Loucy (cell line): ENCODE measurements at regions not wholly inside any gene's neighbourhood (a gene's known extent, or its start where the extent isn't known, plus 50 kb on each side); places are given as distances from the start of the nearest gene placed in this dataset.

Source experiments
- H2AFZ ChIP-seq: fragments of 200-600 bp; sonication (generic); 2 replicates; pipeline ENCODE4 v1.6.0; 2016; ENCODE audit warnings: antibody characterized with exemption, mild to moderate bottlenecking, low read length, moderate library complexity
- H3F3A ChIP-seq: fragments of 200-600 bp; 2 replicates; pipeline ENCODE4 v1.6.0; 2016; ENCODE audit warnings: antibody characterized with exemption, low read depth, mild to moderate bottlenecking
- H3K27me3 ChIP-seq: fragments of 200-600 bp; sonication (generic); 2 replicates; pipeline ENCODE4 v1.6.1; 2014; ENCODE audit warnings: low read length, mild to moderate bottlenecking; ENCODE audit not compliant: insufficient read depth, poor library complexity, severe bottlenecking
- H3K36me3 ChIP-seq: fragments of 200-600 bp; sonication (generic); 2 replicates; pipeline ENCODE4 v1.6.1; 2016; ENCODE audit warnings: low read length; ENCODE audit not compliant: insufficient read depth
- H3K4me1 ChIP-seq: fragments of 200-600 bp; sonication (generic); 2 replicates; pipeline ENCODE4 v1.5.1; 2014; ENCODE audit warnings: low read length, mild to moderate bottlenecking; ENCODE audit not compliant: insufficient read depth, poor library complexity, severe bottlenecking
- H3K4me2 ChIP-seq: fragments of 200-600 bp; sonication (generic); 2 replicates; pipeline ENCODE4 v1.6.0; 2014; ENCODE audit warnings: antibody characterized with exemption, low read length, low read depth, mild to moderate bottlenecking; ENCODE audit not compliant: poor library complexity, severe bottlenecking
- H3K4me3 ChIP-seq: fragments of 200-600 bp; sonication (generic); 2 replicates; pipeline ENCODE4 v1.5.1; 2014; ENCODE audit warnings: low read length, mild to moderate bottlenecking, mixed read lengths; ENCODE audit not compliant: poor library complexity, severe bottlenecking
- H3K79me2 ChIP-seq: fragments of 200-600 bp; sonication (generic); 2 replicates; pipeline ENCODE4 v1.6.1; 2014; ENCODE audit warnings: low read length; ENCODE audit not compliant: insufficient read depth
- H3K9ac ChIP-seq: fragments of 200-600 bp; sonication (generic); 2 replicates; pipeline ENCODE4 v1.6.0; 2014; ENCODE audit warnings: mild to moderate bottlenecking, low read depth, low read length, moderate library complexity; ENCODE audit not compliant: poor library complexity, severe bottlenecking
- H3K9me2 ChIP-seq: fragments of 200-600 bp; sonication (generic); replicated peaks from 2 replicates; pipeline ENCODE4 v1.6.1; 2016; ENCODE audit warnings: low read depth, low read length, mixed read lengths
- H3K9me3 ChIP-seq: fragments of 200-600 bp; sonication (generic); 2 replicates; pipeline ENCODE4 v1.6.1; 2014; ENCODE audit warnings: mild to moderate bottlenecking, antibody characterized with exemption, low read length, low read depth; ENCODE audit not compliant: insufficient read depth
- H4K20me1 ChIP-seq: fragments of 200-600 bp; sonication (generic); 2 replicates; pipeline ENCODE4 v1.6.0; 2014; ENCODE audit warnings: antibody characterized with exemption, low read length, mild to moderate bottlenecking; ENCODE audit not compliant: insufficient read depth, poor library complexity, severe bottlenecking
- CTCF ChIP-seq: fragments of 200-600 bp; sonication (generic); conservative IDR thresholded peaks from 2 replicates; pipeline ENCODE4 v1.5.1; 2014; ENCODE audit warnings: mild to moderate bottlenecking, antibody characterized with exemption, low read length
- EZH2phosphoT487 ChIP-seq: fragments of 200-600 bp; IDR thresholded peaks from 2 replicates; pipeline ENCODE4 v1.6.1; 2018; ENCODE audit warnings: antibody characterized with exemption, mild to moderate bottlenecking, moderate library complexity, borderline replicate concordance

GRCh38 chr13:50238922-50239321, 223.7 kb downstream of the KCNRG start:
- H2AFZ ChIP-seq: no peak overlapping the region
- no peaks in the 10 kb centered on the region for H3K9me3 ChIP-seq
- H3K4me2 ChIP-seq: no peak overlapping the region
- no peak overlapping the region for H3K9ac ChIP-seq
- H3K9me2 ChIP-seq: no peaks in the 10 kb centered on the region
- peaks cover 79% of the 10 kb centered on the region for H3K79me2 ChIP-seq
- no peaks in the 10 kb centered on the region for H3K36me3 ChIP-seq
- no peak overlapping the region for H3K4me3 ChIP-seq
- no peak for TF ChIP-seq CTCF
- TF ChIP-seq EZH2phosphoT487: no peak
- H3K27me3 ChIP-seq: no peaks in the 10 kb centered on the region
- H3F3A ChIP-seq: no peaks in the 10 kb centered on the region
- H4K20me1 ChIP-seq: peaks cover 3% of the 10 kb centered on the region
- H3K4me1 ChIP-seq: peaks cover 29% of the 10 kb centered on the region

GRCh38 chr13:50241479-50241878, 226.2 kb downstream of the KCNRG start:
- Histone ChIP-seq H3K9me2 (no peaks in the 10 kb centered on the region), H3K4me2 (no peak overlapping the region), H2AFZ (no peak overlapping the region), H4K20me1 (no peaks in the 10 kb centered on the region), H3K79me2 (peaks cover 82% of the 10 kb centered on the region), H3F3A (no peaks in the 10 kb centered on the region), H3K27me3 (no peaks in the 10 kb centered on the region), H3K9me3 (no peaks in the 10 kb centered on the region), H3K36me3 (no peaks in the 10 kb centered on the region), H3K9ac (no peak overlapping the region), H3K4me1 (peaks cover 40% of the 10 kb centered on the region), H3K4me3 (no peak overlapping the region)
- no peak for TF ChIP-seq EZH2phosphoT487
- no peak for TF ChIP-seq CTCF

GRCh38 chr13:50243931-50244330, 228.7 kb downstream of the KCNRG start:
- Histone ChIP-seq H3K79me2 (peaks cover 75% of the 10 kb centered on the region), H3F3A (no peaks in the 10 kb centered on the region), H3K4me3 (no peak overlapping the region), H3K4me1 (peaks cover 39% of the 10 kb centered on the region), H4K20me1 (no peaks in the 10 kb centered on the region), H3K9ac (no peak overlapping the region), H3K36me3 (no peaks in the 10 kb centered on the region), H3K4me2 (peak overlapping the region; percentile 37), H3K9me2 (no peaks in the 10 kb centered on the region), H3K9me3 (no peaks in the 10 kb centered on the region), H2AFZ (no peak overlapping the region), H3K27me3 (no peaks in the 10 kb centered on the region)
- TF ChIP-seq EZH2phosphoT487 (no peak), CTCF (no peak)
